ENCODE measurements at regions not wholly inside any gene's neighbourhood (a gene's known extent, or its start where the extent isn't known, plus 50 kb on each side); places are given as distances from the start of the nearest gene placed in this dataset.

- WGBS, 3 donors = 75 to 85% (median 84%) methylated on average over 6 of the region's 6 CpGs
- no peak for DNase-seq
- H3K4me3 ChIP-seq = no peak overlapping the region
- no peaks in the 10 kb centered on the region for H3K36me3 ChIP-seq (ENCODE audit: insufficient read depth in 1 of 2, low read depth in 1 of 2)
- no peaks in the 10 kb centered on the region for H3K27me3 ChIP-seq (ENCODE audit: insufficient read depth in 3 of 3, low read length in 2 of 3)
- H3K4me1 ChIP-seq = no peaks in the 10 kb centered on the region
- no peaks in the 10 kb centered on the region for H3K9me3 ChIP-seq
- ATAC-seq = no peak
- no peak overlapping the region for H3K27ac ChIP-seq
- intact Hi-C loops (cut with DNase I) = no loop called here
- TF ChIP-seq, protein P1, sequence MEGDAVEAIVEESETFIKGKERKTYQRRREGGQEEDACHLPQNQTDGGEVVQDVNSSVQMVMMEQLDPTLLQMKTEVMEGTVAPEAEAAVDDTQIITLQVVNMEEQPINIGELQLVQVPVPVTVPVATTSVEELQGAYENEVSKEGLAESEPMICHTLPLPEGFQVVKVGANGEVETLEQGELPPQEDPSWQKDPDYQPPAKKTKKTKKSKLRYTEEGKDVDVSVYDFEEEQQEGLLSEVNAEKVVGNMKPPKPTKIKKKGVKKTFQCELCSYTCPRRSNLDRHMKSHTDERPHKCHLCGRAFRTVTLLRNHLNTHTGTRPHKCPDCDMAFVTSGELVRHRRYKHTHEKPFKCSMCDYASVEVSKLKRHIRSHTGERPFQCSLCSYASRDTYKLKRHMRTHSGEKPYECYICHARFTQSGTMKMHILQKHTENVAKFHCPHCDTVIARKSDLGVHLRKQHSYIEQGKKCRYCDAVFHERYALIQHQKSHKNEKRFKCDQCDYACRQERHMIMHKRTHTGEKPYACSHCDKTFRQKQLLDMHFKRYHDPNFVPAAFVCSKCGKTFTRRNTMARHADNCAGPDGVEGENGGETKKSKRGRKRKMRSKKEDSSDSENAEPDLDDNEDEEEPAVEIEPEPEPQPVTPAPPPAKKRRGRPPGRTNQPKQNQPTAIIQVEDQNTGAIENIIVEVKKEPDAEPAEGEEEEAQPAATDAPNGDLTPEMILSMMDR (IDR thresholded peaks at IDR 0.05) = no peak
These were observed 63.6 kb upstream of the GNG12 start for GRCh38 chr1:67896826-67897225.

DNA sequence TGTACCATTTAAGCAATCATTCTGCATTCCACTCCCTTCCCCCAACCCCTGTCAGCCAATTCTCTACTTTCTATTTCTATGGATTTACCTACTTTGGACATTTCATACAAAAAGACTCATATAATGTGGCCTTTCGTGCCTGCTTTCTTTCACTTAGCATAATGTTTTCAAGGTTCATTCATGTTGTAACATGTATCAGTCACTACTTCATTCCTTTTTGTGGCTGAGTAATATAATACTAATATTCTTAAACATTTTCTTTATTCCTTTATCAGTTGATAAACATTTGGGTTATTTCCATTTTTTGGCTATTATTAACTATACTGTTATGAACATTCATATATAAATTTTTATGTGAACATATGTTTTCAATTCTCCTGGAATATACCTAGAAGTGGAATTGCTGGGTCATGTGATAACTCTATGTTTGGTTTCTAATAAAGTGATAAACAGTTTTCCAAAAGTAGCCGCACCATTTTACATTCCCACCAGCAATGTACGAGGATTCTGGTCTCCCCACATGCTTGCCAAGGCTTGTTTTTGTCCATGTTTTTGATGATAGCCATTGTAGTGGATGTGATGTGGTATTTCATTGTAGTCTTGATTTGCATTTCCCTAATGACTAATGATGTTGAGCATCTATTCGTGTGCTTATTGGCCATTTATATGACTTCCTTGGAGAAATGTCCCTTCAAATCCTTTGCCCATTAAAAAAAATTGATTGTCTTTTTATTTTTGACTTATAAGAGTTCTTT, 61.9 kb upstream of the GNG12 start:
- no peaks in the 10 kb centered on the region for H3K9me3 ChIP-seq
- H3K27me3 ChIP-seq (ENCODE audit: insufficient read depth in 3 of 3, low read length in 2 of 3) = no peaks in the 10 kb centered on the region
- no peaks in the 10 kb centered on the region for H3K36me3 ChIP-seq (ENCODE audit: insufficient read depth in 1 of 2, low read depth in 1 of 2)
- WGBS, 3 donors = 80 to 89% (median 89%) methylated on average over 4 of the region's 4 CpGs
- no peaks in the 10 kb centered on the region for H3K4me1 ChIP-seq
- H3K4me3 ChIP-seq = no peak overlapping the region
- TF ChIP-seq, protein P1 (IDR thresholded peaks at IDR 0.05) = no peak
- H3K27ac ChIP-seq = no peak overlapping the region
- no peak for DNase-seq
- intact Hi-C loops (cut with DNase I) = no loop called here
- ATAC-seq = no peak

GRCh38 chr1:67893126-67893495, 59.8 kb upstream of the GNG12 start:
- intact Hi-C loops (cut with DNase I) = no loop called here
- Histone ChIP-seq H3K27ac (no peak overlapping the region), H3K4me1 (no peaks in the 10 kb centered on the region), H3K27me3 (ENCODE audit: insufficient read depth in 3 of 3, low read length in 2 of 3) (no peaks in the 10 kb centered on the region), H3K4me3 (no peak overlapping the region), H3K9me3 (no peaks in the 10 kb centered on the region), H3K36me3 (ENCODE audit: insufficient read depth in 1 of 2, low read depth in 1 of 2) (no peaks in the 10 kb centered on the region)
- ATAC-seq = no peak
- DNase-seq = no peak
- TF ChIP-seq, protein P1 (IDR thresholded peaks at IDR 0.05) = no peak
- WGBS, 3 donors = 88 to 91% (median 91%) methylated on average over 3 of the region's 3 CpGs

DNA sequence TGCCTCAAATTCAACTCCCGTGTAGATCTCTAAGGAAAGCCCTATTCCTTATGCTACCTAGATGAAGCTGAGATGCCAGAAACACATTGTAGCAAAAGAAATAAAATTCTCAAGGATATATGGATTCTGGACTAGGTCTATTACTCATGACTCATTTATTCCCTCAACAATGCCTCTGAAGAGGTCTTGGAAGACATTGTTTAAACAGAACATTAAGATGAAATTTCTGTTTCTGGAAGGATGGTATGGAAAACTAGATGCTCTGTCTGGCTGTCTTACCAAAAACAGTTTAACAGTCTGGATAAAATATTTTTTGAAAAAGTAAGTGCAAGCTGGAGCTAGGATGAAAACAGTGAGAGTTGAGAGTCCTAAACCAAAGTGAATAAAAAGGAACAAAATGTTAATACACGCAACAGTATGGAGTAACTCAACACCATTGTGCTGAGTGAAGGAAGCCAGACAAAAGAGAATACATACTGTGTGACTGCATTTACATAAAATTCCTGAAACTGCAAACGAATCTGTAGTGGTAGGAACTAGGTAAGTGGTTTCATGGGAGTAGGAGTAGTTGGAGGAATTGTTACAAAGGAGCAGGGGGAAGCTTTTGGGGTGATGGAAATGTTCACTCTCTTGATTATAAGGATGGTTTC, 59.3 kb upstream of the GNG12 start:
- Histone ChIP-seq H3K9me3 (no peaks in the 10 kb centered on the region), H3K4me3 (no peak overlapping the region), H3K4me1 (no peaks in the 10 kb centered on the region), H3K27me3 (ENCODE audit: insufficient read depth in 3 of 3, low read length in 2 of 3) (no peaks in the 10 kb centered on the region), H3K36me3 (ENCODE audit: insufficient read depth in 1 of 2, low read depth in 1 of 2) (no peaks in the 10 kb centered on the region), H3K27ac (no peak overlapping the region)
- no peak for DNase-seq
- 46 to 57% (median 55%) methylated on average over 3 of the region's 3 CpGs for WGBS, 3 donors
- intact Hi-C loops (cut with DNase I) = no loop called here
- ATAC-seq = no peak
- TF ChIP-seq, protein P1 (IDR thresholded peaks at IDR 0.05) = no peak

All from psoas muscle (tissue), 7 donors.